ENCODE measurements at regions not wholly inside any gene's neighbourhood (a gene's known extent, or its start where the extent isn't known, plus 50 kb on each side); places are given as distances from the start of the nearest gene placed in this dataset.

DNA sequence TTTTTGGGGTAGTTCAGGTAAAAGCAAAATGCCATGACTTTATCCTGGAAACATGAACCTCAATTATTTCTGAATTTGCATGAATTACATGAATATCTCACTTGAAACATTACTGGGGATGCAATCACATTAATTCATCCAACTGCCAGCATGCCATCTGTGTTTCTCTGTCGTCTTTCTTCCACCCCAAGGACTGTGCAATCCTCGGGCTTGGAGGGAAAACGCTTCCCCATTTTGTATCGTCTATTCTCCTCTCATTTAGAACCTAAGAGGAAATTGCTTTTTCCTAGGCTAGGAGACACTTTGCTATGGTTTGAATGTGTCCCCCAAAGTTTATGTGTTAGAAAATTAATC, 109.4 kb downstream of the SQOR start:
- TF ChIP-seq, protein P1, sequence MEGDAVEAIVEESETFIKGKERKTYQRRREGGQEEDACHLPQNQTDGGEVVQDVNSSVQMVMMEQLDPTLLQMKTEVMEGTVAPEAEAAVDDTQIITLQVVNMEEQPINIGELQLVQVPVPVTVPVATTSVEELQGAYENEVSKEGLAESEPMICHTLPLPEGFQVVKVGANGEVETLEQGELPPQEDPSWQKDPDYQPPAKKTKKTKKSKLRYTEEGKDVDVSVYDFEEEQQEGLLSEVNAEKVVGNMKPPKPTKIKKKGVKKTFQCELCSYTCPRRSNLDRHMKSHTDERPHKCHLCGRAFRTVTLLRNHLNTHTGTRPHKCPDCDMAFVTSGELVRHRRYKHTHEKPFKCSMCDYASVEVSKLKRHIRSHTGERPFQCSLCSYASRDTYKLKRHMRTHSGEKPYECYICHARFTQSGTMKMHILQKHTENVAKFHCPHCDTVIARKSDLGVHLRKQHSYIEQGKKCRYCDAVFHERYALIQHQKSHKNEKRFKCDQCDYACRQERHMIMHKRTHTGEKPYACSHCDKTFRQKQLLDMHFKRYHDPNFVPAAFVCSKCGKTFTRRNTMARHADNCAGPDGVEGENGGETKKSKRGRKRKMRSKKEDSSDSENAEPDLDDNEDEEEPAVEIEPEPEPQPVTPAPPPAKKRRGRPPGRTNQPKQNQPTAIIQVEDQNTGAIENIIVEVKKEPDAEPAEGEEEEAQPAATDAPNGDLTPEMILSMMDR (IDR thresholded peaks at IDR 0.05; ENCODE audit: low read length) = no peak
- TF ChIP-seq EZH2 (optimal IDR thresholded peaks at IDR 0.05; ENCODE audit: low read depth, low read length) = no peak
- no peak for TF ChIP-seq EZH2phosphoT487 (IDR thresholded peaks at IDR 0.05; ENCODE audit: low read length)

Measured in MM.1S (cell line).